HG03045 (cell line): ENCODE measurements at regions not wholly inside any gene's neighbourhood (a gene's known extent, or its start where the extent isn't known, plus 50 kb on each side); places are given as distances from the start of the nearest gene placed in this dataset.

Experiments used
- ATAC-seq: cut with Tn5 transposase; IDR thresholded peaks from one replicate; pipeline ENCODE4 v1.9.1; 2021; ENCODE audit warnings: mild to moderate bottlenecking, moderate library complexity; ENCODE audit not compliant: unreplicated experiment

- ATAC-seq = no peak
These were observed 178.2 kb upstream of the CRY1 start for GRCh38 chr12:107271523-107271922.

GRCh38 chr12:107275530-107275929 lies 182.2 kb upstream of the CRY1 start:
- no peak for ATAC-seq

GRCh38 chr12:107277855-107278254 lies 184.5 kb upstream of the CRY1 start:
- no peak for ATAC-seq

GRCh38 chr12:107282628-107283027 lies 189.3 kb upstream of the CRY1 start:
- ATAC-seq = no peak

- no peak for ATAC-seq
These were observed 190.3 kb upstream of the CRY1 start for GRCh38 chr12:107283652-107284051.

GRCh38 chr12:107284692-107285091 lies 191.3 kb upstream of the CRY1 start:
- no peak for ATAC-seq

- no peak for ATAC-seq
These were observed 194.4 kb upstream of the CRY1 start for GRCh38 chr12:107287436-107288413.

GRCh38 chr12:107288414-107289127 lies 195.2 kb upstream of the CRY1 start:
- ATAC-seq = no peak

GRCh38 chr12:107291018-107291417 lies 197.7 kb upstream of the CRY1 start:
- ATAC-seq = no peak

GRCh38 chr12:107296681-107297089 lies 203.3 kb upstream of the CRY1 start:
- no peak for ATAC-seq

- no peak for ATAC-seq
These were observed 209.4 kb upstream of the CRY1 start for GRCh38 chr12:107302649-107303341.

- no peak for ATAC-seq
These were observed 211.5 kb upstream of the CRY1 start for GRCh38 chr12:107304588-107305532.

- ATAC-seq = no peak
These were observed 212.9 kb upstream of the CRY1 start for GRCh38 chr12:107306141-107306659.

GRCh38 chr12:107308310-107308709 lies 215.0 kb upstream of the CRY1 start:
- no peak for ATAC-seq

- no peak for ATAC-seq
These were observed 215.7 kb upstream of the CRY1 start for GRCh38 chr12:107309020-107309419.

GRCh38 chr12:107310621-107311020 lies 217.3 kb upstream of the CRY1 start:
- no peak for ATAC-seq

GRCh38 chr12:107311682-107312081 lies 218.3 kb upstream of the CRY1 start:
- no peak for ATAC-seq

- no peak for ATAC-seq
These were observed 224.6 kb upstream of the CRY1 start for GRCh38 chr12:107317751-107318555.

- no peak for ATAC-seq
These were observed 225.1 kb upstream of the CRY1 start for GRCh38 chr12:107318556-107318805.
